ENCODE measurements at regions not wholly inside any gene's neighbourhood (a gene's known extent, or its start where the extent isn't known, plus 50 kb on each side); places are given as distances from the start of the nearest gene placed in this dataset.

DNA sequence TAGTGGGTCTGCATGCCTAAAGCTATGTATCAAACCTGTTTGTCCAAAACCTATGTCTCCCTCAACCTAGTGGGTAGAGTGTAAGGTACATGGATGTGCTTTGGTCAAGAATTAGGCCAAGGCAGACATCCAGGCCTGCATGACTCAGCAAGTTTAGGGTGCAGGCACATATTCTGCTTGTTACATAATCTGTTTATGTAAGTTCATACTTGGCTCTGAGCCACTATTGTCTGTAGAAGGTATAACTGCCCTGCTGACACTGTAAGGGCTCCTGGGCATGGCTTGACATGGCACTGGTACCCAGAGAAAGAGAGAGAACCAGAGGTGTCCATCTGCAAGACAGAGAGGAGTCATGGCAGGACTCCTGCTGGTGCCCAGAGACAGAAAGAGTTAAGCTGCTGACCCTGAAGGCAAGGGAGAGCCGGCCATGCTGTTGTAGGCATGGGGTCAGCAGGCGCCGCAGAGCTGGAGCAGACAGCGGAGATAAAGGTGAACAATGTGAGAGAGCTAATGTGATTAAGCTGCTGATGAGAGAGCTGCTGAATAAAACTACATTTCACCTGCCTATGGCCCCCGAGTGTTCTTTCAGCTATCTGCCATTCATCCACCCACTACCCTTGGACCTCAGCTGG is 118.5 kb upstream of the TMEM106B start:
- H3K27me3 ChIP-seq (ENCODE audit: low read length): no peaks in the 10 kb centered on the region
- ChIA-PET POLR2A (ENCODE audit: unreplicated experiment) (no interaction called here), CTCF (no interaction called here)
- no peaks in the 10 kb centered on the region for H4K20me1 ChIP-seq (ENCODE audit: low read length)
- H3K4me1 ChIP-seq (ENCODE audit: insufficient read depth, low read length): no peaks in the 10 kb centered on the region
- H3K36me3 ChIP-seq (ENCODE audit: low read depth, low read length): no peaks in the 10 kb centered on the region
- TF ChIP-seq EZH2phosphoT487 (IDR thresholded peaks at IDR 0.05; ENCODE audit: borderline replicate concordance, low read length): no peak
- no peak for TF ChIP-seq EZH2 (IDR thresholded peaks at IDR 0.05; ENCODE audit: low read length, unreplicated experiment)
- TF ChIP-seq, protein P1, sequence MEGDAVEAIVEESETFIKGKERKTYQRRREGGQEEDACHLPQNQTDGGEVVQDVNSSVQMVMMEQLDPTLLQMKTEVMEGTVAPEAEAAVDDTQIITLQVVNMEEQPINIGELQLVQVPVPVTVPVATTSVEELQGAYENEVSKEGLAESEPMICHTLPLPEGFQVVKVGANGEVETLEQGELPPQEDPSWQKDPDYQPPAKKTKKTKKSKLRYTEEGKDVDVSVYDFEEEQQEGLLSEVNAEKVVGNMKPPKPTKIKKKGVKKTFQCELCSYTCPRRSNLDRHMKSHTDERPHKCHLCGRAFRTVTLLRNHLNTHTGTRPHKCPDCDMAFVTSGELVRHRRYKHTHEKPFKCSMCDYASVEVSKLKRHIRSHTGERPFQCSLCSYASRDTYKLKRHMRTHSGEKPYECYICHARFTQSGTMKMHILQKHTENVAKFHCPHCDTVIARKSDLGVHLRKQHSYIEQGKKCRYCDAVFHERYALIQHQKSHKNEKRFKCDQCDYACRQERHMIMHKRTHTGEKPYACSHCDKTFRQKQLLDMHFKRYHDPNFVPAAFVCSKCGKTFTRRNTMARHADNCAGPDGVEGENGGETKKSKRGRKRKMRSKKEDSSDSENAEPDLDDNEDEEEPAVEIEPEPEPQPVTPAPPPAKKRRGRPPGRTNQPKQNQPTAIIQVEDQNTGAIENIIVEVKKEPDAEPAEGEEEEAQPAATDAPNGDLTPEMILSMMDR (conservative IDR thresholded peaks at IDR 0.05; ENCODE audit: low read depth, low read length): no peak
- 0 out of 2 replicates have a peak, but pooled peaks cover under 1% of the 10 kb centered on the region for H3K9me3 ChIP-seq (ENCODE audit: low read length)
- no peaks in the 10 kb centered on the region for H3F3A ChIP-seq (ENCODE audit: low read length, unreplicated experiment)
- no peaks in the 10 kb centered on the region for H3K9me2 ChIP-seq (replicated peaks; ENCODE audit: low read length)
- no peak overlapping the region for H3K27ac ChIP-seq (ENCODE audit: low read length)
- H3K4me3 ChIP-seq (ENCODE audit: low read length): no peak overlapping the region
- no peak overlapping the region for H2AFZ ChIP-seq (ENCODE audit: low read length)
- no peak overlapping the region for H3K9ac ChIP-seq (ENCODE audit: low read length)
- no peak for DNase-seq
- ATAC-seq: no peak
- BruUV-seq (replicated peaks): no TSS peak
- no peaks in the 10 kb centered on the region for H3K79me2 ChIP-seq (ENCODE audit: low read length)
- intact Hi-C loops (cut with micrococcal nuclease): no loop called here
- H3K4me2 ChIP-seq (ENCODE audit: low read length): no peak overlapping the region

DNA sequence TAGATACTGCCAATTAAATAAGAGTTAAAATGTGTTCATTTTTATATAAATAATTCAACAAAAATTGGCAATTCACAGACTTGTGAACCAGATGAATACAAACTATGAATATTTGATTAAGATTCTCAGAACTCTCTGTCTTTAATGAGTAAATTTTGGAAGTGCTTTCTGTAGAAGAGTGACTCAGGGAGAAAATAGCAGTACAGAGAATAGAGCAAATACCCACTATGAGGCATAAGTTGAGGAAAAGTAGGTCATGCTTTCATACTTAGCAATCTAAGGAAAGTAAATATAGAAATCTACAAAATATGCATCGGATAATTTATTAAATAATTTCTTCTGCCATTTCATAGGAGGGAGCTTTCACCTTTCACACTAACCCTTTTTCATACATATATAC is 117.7 kb upstream of the TMEM106B start:
- Histone ChIP-seq H3K27ac (ENCODE audit: low read length) (no peak overlapping the region), H3K4me3 (ENCODE audit: low read length) (no peak overlapping the region), H3K36me3 (ENCODE audit: low read depth, low read length) (no peaks in the 10 kb centered on the region), H3K4me2 (ENCODE audit: low read length) (no peak overlapping the region), H3K27me3 (ENCODE audit: low read length) (no peaks in the 10 kb centered on the region), H3K9ac (ENCODE audit: low read length) (no peak overlapping the region), H4K20me1 (ENCODE audit: low read length) (no peaks in the 10 kb centered on the region), H2AFZ (ENCODE audit: low read length) (no peak overlapping the region), H3K9me3 (ENCODE audit: low read length) (no peaks in the 10 kb centered on the region), H3K9me2 (replicated peaks; ENCODE audit: low read length) (no peaks in the 10 kb centered on the region), H3K4me1 (ENCODE audit: insufficient read depth, low read length) (no peaks in the 10 kb centered on the region), H3F3A (ENCODE audit: low read length, unreplicated experiment) (no peaks in the 10 kb centered on the region), H3K79me2 (ENCODE audit: low read length) (no peaks in the 10 kb centered on the region)
- no peak for ATAC-seq
- ChIA-PET POLR2A (ENCODE audit: unreplicated experiment) (no interaction called here), CTCF (no interaction called here)
- DNase-seq: no peak
- TF ChIP-seq EZH2phosphoT487 (IDR thresholded peaks at IDR 0.05; ENCODE audit: borderline replicate concordance, low read length) (no peak), EZH2 (IDR thresholded peaks at IDR 0.05; ENCODE audit: low read length, unreplicated experiment) (no peak)
- TF ChIP-seq, protein P1 (conservative IDR thresholded peaks at IDR 0.05; ENCODE audit: low read depth, low read length): no peak
- intact Hi-C loops (cut with micrococcal nuclease): no loop called here
- BruUV-seq (replicated peaks): no TSS peak

DNA sequence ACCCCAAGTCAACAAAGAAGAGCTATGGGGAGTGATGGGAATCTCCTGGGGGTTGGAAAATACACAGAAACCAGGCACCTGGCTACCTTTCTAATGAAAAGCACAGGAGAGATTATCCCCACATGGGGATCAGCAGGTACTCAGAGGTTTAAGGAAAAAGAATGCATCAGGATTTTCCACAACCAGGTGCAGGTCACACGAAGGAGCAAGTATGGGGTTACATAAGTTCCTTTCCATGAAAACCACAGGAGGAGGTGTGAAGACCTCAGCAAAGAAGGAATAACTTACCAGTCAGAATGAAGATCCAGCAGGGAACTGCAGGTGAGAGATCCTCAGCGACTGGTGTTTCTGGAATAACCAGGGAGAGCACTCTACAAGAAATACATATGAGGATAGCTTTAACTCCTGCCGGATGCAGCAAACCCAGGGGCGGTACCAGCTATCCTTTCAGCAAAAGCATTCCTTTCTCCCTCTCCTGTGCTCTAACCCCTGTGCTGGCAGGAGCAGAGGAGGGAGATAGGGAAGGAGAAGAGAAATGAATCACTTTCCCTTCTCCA is 116.7 kb upstream of the TMEM106B start:
- no peaks in the 10 kb centered on the region for H3F3A ChIP-seq (ENCODE audit: low read length, unreplicated experiment)
- ATAC-seq: no peak
- no peaks in the 10 kb centered on the region for H3K27me3 ChIP-seq (ENCODE audit: low read length)
- POLR2A ChIA-PET (ENCODE audit: unreplicated experiment): no interaction called here
- CTCF ChIA-PET: no interaction called here
- no peak overlapping the region for H3K27ac ChIP-seq (ENCODE audit: low read length)
- H3K4me3 ChIP-seq (ENCODE audit: low read length): no peak overlapping the region
- intact Hi-C loops (cut with micrococcal nuclease): no loop called here
- no peak overlapping the region for H3K9ac ChIP-seq (ENCODE audit: low read length)
- H3K4me2 ChIP-seq (ENCODE audit: low read length): no peak overlapping the region
- no peaks in the 10 kb centered on the region for H3K79me2 ChIP-seq (ENCODE audit: low read length)
- no peaks in the 10 kb centered on the region for H3K9me3 ChIP-seq (ENCODE audit: low read length)
- no peaks in the 10 kb centered on the region for H3K9me2 ChIP-seq (replicated peaks; ENCODE audit: low read length)
- TF ChIP-seq, protein P1 (conservative IDR thresholded peaks at IDR 0.05; ENCODE audit: low read depth, low read length): no peak
- no peak for TF ChIP-seq EZH2 (IDR thresholded peaks at IDR 0.05; ENCODE audit: low read length, unreplicated experiment)
- TF ChIP-seq EZH2phosphoT487 (IDR thresholded peaks at IDR 0.05; ENCODE audit: borderline replicate concordance, low read length): no peak
- no peaks in the 10 kb centered on the region for H3K36me3 ChIP-seq (ENCODE audit: low read depth, low read length)
- H2AFZ ChIP-seq (ENCODE audit: low read length): no peak overlapping the region
- no TSS peak for BruUV-seq (replicated peaks)
- DNase-seq: no peak
- no peaks in the 10 kb centered on the region for H3K4me1 ChIP-seq (ENCODE audit: insufficient read depth, low read length)
- H4K20me1 ChIP-seq (ENCODE audit: low read length): no peaks in the 10 kb centered on the region

All from PC-3 (cell line).